B cell (primary cell): ENCODE measurements at regions not wholly inside any gene's neighbourhood (a gene's known extent, or its start where the extent isn't known, plus 50 kb on each side); places are given as distances from the start of the nearest gene placed in this dataset.

ENCODE experiments used
- ATAC-seq: fragments of 200-7000 bp; cut with Tn5 transposase; one replicate; pipeline ENCODE4 v1.10.0; 2021; ENCODE audit warnings: low read depth, mild to moderate bottlenecking, moderate number of reproducible peaks, moderate library complexity
- CTCF ChIA-PET: fragments of 350-600 bp; sonication (Branson Sonifier 250); formaldehyde crosslinking; loops from one replicate; lab custom pipeline; 2021; ENCODE audit warnings: antibody characterized with exemption, inconsistent platforms; lab: Charles Lee
- POLR2A ChIA-PET: fragments of 350-600 bp; sonication (Branson Sonifier 250); formaldehyde crosslinking; loops from one replicate; lab custom pipeline; 2021; ENCODE audit warnings: antibody characterized with exemption; lab: Charles Lee
- DNase-seq: peaks from one replicate; pipeline ENCODE4 v3.0.0; 2013
- H2AFZ ChIP-seq: 2 replicates; pipeline ENCODE4 v1.6.1; 2012; ENCODE audit warnings: mild to moderate bottlenecking, low read depth, low read length; ENCODE audit not compliant: insufficient read depth, poor library complexity, severe bottlenecking
- H3K27ac ChIP-seq, 2 donors: 1 replicate in 1 of 2; 2 replicates in 1 of 2; pipeline ENCODE4 v1.5.1; 2012 to 2013; ENCODE audit warnings: low read length in 2 of 2, mild to moderate bottlenecking in 2 of 2, moderate library complexity in 1 of 2
- H3K27me3 ChIP-seq, 4 experiments: fragments of 200-600 bp in 1 of 4; sonication (generic) in 1 of 4; replicated peaks in 1 of 4; 1 replicate in 2 of 4; 2 replicates in 2 of 4; pipeline versions ENCODE4 v1.6.1 to v1.7.0; 2013 to 2016; ENCODE audit warnings: low read length in 3 of 4, mild to moderate bottlenecking in 2 of 4, mixed read lengths in 1 of 4, moderate library complexity in 1 of 4; ENCODE audit not compliant: insufficient read depth in 4 of 4, control insufficient read depth in 3 of 4; ENCODE audit errors: control extremely low read depth in 1 of 4
- H3K36me3 ChIP-seq, 2 experiments: replicated peaks in 1 of 2; 1 replicate in 1 of 2; 2 replicates in 1 of 2; pipeline versions ENCODE4 v1.6.1 to v1.7.1; 2013; ENCODE audit warnings: low read length in 1 of 2; ENCODE audit not compliant: insufficient read depth in 2 of 2, control insufficient read depth in 1 of 2; ENCODE audit errors: control extremely low read depth in 1 of 2, extremely low read depth in 1 of 2
- H3K4me1 ChIP-seq, 2 donors: fragments of 200-600 bp in 1 of 2; sonication (generic) in 1 of 2; 1 replicate in 1 of 2; 2 replicates in 1 of 2; pipeline versions ENCODE4 v1.5.1 to v1.6.1; 2013 to 2017; ENCODE audit warnings: low read length in 2 of 2; ENCODE audit not compliant: control insufficient read depth in 2 of 2, insufficient read depth in 2 of 2
- H3K4me2 ChIP-seq: replicated peaks from 2 replicates; pipeline ENCODE3; 2012; ENCODE audit warnings: mild to moderate bottlenecking, low read depth, low read length; ENCODE audit not compliant: poor library complexity, severe bottlenecking
- H3K4me3 ChIP-seq, 5 experiments: fragments of 200-600 bp in 1 of 5; sonication (generic) in 1 of 5; 1 replicate in 3 of 5; 2 replicates in 2 of 5; pipeline versions ENCODE4 v1.5.1 to v1.7.0; 2011 to 2016; ENCODE audit warnings: low read length in 4 of 5, mild to moderate bottlenecking in 4 of 5, low read depth in 2 of 5, control low read depth in 1 of 5, moderate library complexity in 1 of 5; ENCODE audit not compliant: insufficient read depth in 1 of 5; ENCODE audit errors: control extremely low read depth in 1 of 5, extremely low read depth in 1 of 5
- H3K79me2 ChIP-seq: fragments of 200-600 bp; sonication (generic); one replicate; pipeline ENCODE4 v1.6.0; 2016; ENCODE audit warnings: low read length; ENCODE audit not compliant: control insufficient read depth, insufficient read depth
- H3K9ac ChIP-seq: fragments of 200-600 bp; sonication (generic); 2 replicates; pipeline ENCODE4 v1.6.1; 2017; ENCODE audit warnings: mild to moderate bottlenecking, low read length, moderate library complexity
- H3K9me3 ChIP-seq, 3 donors: one replicate each; pipeline versions ENCODE4 v1.6.1 to v1.7.1; 2013; ENCODE audit warnings: low read length in 2 of 3; ENCODE audit not compliant: control insufficient read depth in 2 of 3, insufficient read depth in 1 of 3; ENCODE audit errors: control extremely low read depth in 1 of 3
- H4K20me1 ChIP-seq: 2 replicates; pipeline ENCODE4 v1.6.0; 2012; ENCODE audit warnings: mild to moderate bottlenecking, low read length; ENCODE audit not compliant: insufficient read depth, control insufficient read depth, poor library complexity, severe bottlenecking
- H3K27ac Mint-ChIP-seq: one replicate; pipeline ENCODE4 v1.8.0; 2021; ENCODE audit warnings: mixed read lengths
- H3K27me3 Mint-ChIP-seq: one replicate; pipeline ENCODE4 v1.8.0; 2021; ENCODE audit warnings: mixed read lengths
- H3K4me1 Mint-ChIP-seq: one replicate; pipeline ENCODE4 v1.8.0; 2021; ENCODE audit warnings: mixed read lengths
- H3K4me3 Mint-ChIP-seq: one replicate; pipeline ENCODE4 v1.8.0; 2021; ENCODE audit warnings: mixed read lengths
- H3K9me3 Mint-ChIP-seq: one replicate; pipeline ENCODE4 v1.8.0; 2022; ENCODE audit warnings: mixed read lengths; ENCODE audit not compliant: insufficient read depth
- EZH2 ChIP-seq: IDR thresholded peaks from 2 replicates; pipeline ENCODE4 v1.6.1; 2012; ENCODE audit warnings: borderline replicate concordance, low read depth, mild to moderate bottlenecking, moderate library complexity, low read length; ENCODE audit not compliant: insufficient read depth, poor library complexity, severe bottlenecking
- WGBS: methylation state at CpG from one replicate; pipeline ENCODE4 v1.1.5; 2013; ENCODE audit warnings: missing lambda C conversion rate; ENCODE audit not compliant: insufficient coverage; 5-methylcytosine and 5-hydroxymethylcytosine counted together
- intact Hi-C: fragments of 100-400 bp; cut with micrococcal nuclease; formaldehyde crosslinking; loops from one replicate; pipeline ENCODE4 v1.10.0; 2022
- TF ChIP-seq, protein P1 (sequence below): fragments of 200-600 bp; IDR thresholded peaks from one replicate; pipeline ENCODE4 v1.8.0; 2022; ENCODE audit warnings: antibody characterized with exemption, mild to moderate bottlenecking

DNA sequence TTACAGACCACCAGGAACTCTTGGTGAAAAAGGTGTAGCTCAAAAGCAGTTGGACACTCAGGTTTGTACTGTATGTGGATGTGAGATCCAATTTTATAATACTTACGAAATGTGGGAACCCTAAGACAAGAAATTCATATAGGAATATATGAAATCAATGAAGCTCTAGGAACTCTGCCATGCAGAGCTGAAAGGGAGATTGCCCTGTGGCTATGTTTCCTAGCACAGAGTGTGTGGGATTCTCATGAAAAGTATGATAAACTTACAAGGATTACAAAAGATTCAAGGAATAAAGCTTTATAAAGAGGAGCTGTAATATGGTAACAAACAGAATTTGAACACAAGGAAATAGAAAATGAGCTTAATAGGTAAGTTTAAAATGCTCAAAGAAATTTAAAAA is 205.7 kb upstream of the FAM83B start:
- Histone ChIP-seq H3K36me3 (no peaks in the 10 kb centered on the region), H3K4me2 (no peak overlapping the region), H4K20me1 (no peaks in the 10 kb centered on the region), H3K4me1 (no peaks in the 10 kb centered on the region), H3K27me3 (no peaks in the 10 kb centered on the region), H2AFZ (no peak overlapping the region), H3K4me3 (no peak overlapping the region), H3K9ac (no peak overlapping the region), H3K27ac (no peak overlapping the region), H3K79me2 (no peaks in the 10 kb centered on the region), H3K9me3 (no peaks in the 10 kb centered on the region)
- no peak for ATAC-seq
- no peak for DNase-seq
- POLR2A ChIA-PET = no interaction called here
- H3K4me3 Mint-ChIP-seq = no peak overlapping the region
- no peaks in the 10 kb centered on the region for H3K4me1 Mint-ChIP-seq
- no CpG with 5 or more reads among the region's 1 CpG for WGBS
- peaks cover 7% of the 10 kb centered on the region for H3K9me3 Mint-ChIP-seq
- no peaks in the 10 kb centered on the region for H3K27me3 Mint-ChIP-seq
- CTCF ChIA-PET = no interaction called here
- no peak overlapping the region for H3K27ac Mint-ChIP-seq
- TF ChIP-seq, protein P1, sequence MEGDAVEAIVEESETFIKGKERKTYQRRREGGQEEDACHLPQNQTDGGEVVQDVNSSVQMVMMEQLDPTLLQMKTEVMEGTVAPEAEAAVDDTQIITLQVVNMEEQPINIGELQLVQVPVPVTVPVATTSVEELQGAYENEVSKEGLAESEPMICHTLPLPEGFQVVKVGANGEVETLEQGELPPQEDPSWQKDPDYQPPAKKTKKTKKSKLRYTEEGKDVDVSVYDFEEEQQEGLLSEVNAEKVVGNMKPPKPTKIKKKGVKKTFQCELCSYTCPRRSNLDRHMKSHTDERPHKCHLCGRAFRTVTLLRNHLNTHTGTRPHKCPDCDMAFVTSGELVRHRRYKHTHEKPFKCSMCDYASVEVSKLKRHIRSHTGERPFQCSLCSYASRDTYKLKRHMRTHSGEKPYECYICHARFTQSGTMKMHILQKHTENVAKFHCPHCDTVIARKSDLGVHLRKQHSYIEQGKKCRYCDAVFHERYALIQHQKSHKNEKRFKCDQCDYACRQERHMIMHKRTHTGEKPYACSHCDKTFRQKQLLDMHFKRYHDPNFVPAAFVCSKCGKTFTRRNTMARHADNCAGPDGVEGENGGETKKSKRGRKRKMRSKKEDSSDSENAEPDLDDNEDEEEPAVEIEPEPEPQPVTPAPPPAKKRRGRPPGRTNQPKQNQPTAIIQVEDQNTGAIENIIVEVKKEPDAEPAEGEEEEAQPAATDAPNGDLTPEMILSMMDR = no peak
- intact Hi-C loops = no loop called here

DNA sequence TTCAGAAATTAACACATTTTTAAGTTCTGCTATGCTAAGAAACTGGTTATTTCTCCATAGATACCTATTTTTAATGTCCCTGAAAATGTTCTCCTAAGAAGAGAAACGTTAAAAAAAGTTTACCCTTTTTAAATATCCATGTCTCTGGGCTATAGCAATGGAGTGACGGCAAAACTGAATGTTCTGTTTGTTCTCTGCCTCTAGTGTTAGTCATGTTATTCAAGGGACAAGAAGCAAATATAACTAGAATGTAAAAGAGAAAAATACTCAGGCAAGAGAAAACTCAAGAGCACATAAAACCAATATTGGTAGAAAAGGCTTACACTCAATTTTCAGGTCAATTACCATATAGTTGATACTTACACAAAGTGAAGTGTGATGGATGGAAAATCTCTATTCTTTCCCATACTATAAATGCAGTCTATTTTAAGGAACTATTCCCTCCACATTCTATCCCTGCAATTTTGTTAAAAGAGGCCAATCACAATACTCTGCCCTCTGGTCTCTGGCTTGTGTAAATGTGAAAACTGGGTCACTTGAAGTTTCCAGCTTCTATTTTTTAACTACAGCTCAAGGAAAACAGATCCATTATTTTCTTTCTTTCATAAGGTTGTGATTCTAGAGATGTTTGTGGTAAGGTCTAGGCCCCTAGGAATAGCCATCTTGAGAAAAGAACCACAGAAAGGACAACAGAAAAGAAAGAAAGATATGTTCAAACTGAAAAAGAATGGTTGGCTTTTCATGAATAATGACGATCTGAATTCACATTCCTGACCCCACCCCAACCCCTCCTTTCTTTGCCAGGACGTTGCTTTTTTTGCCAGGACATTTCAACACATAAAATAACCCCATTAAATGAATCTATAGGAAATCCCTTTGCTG is 200.3 kb upstream of the FAM83B start:
- no peaks in the 10 kb centered on the region for H3K27me3 Mint-ChIP-seq
- POLR2A ChIA-PET = no interaction called here
- intact Hi-C loops = no loop called here

More for the DNA sequence above, 200.3 kb upstream of the FAM83B start:
- no peaks in the 10 kb centered on the region for H3K4me1 ChIP-seq
- Mint-ChIP-seq H3K9me3 (no peaks in the 10 kb centered on the region), H3K4me1 (no peaks in the 10 kb centered on the region), H3K27ac (no peak overlapping the region), H3K4me3 (no peak overlapping the region)
- H3K36me3 ChIP-seq = no peaks in the 10 kb centered on the region
- no peak overlapping the region for H3K9ac ChIP-seq
- H3K4me2 ChIP-seq = no peak overlapping the region
- no peaks in the 10 kb centered on the region for H3K79me2 ChIP-seq
- ATAC-seq = no peak
- no peak for DNase-seq
- no peak overlapping the region for H3K27ac ChIP-seq
- no peaks in the 10 kb centered on the region for H4K20me1 ChIP-seq
- WGBS = no CpG with 5 or more reads among the region's 4 CpGs
- H3K9me3 ChIP-seq = no peaks in the 10 kb centered on the region
- no peak overlapping the region for H3K4me3 ChIP-seq
- no peak overlapping the region for H2AFZ ChIP-seq
- no peak for TF ChIP-seq EZH2
- TF ChIP-seq, protein P1 = no peak
- no peaks in the 10 kb centered on the region for H3K27me3 ChIP-seq
- CTCF ChIA-PET = no interaction called here
